ENCODE measurements at regions not wholly inside any gene's neighbourhood (a gene's known extent, or its start where the extent isn't known, plus 50 kb on each side); places are given as distances from the start of the nearest gene placed in this dataset.

GRCh38 chr4:81625422-81626417, 154.0 kb upstream of the RASGEF1B start:
- TF ChIP-seq CTCF (IDR thresholded peaks at IDR 0.05) = no peak
- H3K27me3 ChIP-seq = no peaks in the 10 kb centered on the region
- ATAC-seq = no peak
- no peak overlapping the region for H3K4me3 ChIP-seq
- DNase-seq = no peak
- H3K36me3 ChIP-seq = no peaks in the 10 kb centered on the region
- no peaks in the 10 kb centered on the region for H3K9me3 ChIP-seq
- intact Hi-C loops (cut with DNase I) = no loop called here
- H3K27ac ChIP-seq = no peak overlapping the region
- no peaks in the 10 kb centered on the region for H3K4me1 ChIP-seq

GRCh38 chr4:81623434-81623833, 151.7 kb upstream of the RASGEF1B start:
- Histone ChIP-seq H3K4me3 (no peak overlapping the region), H3K27ac (no peak overlapping the region), H3K27me3 (no peaks in the 10 kb centered on the region), H3K4me1 (no peaks in the 10 kb centered on the region), H3K9me3 (no peaks in the 10 kb centered on the region), H3K36me3 (no peaks in the 10 kb centered on the region)
- DNase-seq (no peak), ATAC-seq (no peak)
- intact Hi-C loops (cut with DNase I) = no loop called here
- TF ChIP-seq CTCF (IDR thresholded peaks at IDR 0.05) = no peak

GRCh38 chr4:81622474-81623184, 150.9 kb upstream of the RASGEF1B start:
- ATAC-seq = no peak
- no peak overlapping the region for H3K27ac ChIP-seq
- no peak for DNase-seq
- no peak for TF ChIP-seq CTCF (IDR thresholded peaks at IDR 0.05)
- no peaks in the 10 kb centered on the region for H3K4me1 ChIP-seq
- intact Hi-C loops (cut with DNase I) = no loop called here
- no peaks in the 10 kb centered on the region for H3K9me3 ChIP-seq
- H3K27me3 ChIP-seq = no peaks in the 10 kb centered on the region
- H3K4me3 ChIP-seq = no peak overlapping the region
- no peaks in the 10 kb centered on the region for H3K36me3 ChIP-seq

GRCh38 chr4:81622028-81622427, 150.3 kb upstream of the RASGEF1B start:
- Histone ChIP-seq H3K4me3 (no peak overlapping the region), H3K27me3 (no peaks in the 10 kb centered on the region), H3K4me1 (no peaks in the 10 kb centered on the region), H3K36me3 (no peaks in the 10 kb centered on the region), H3K9me3 (no peaks in the 10 kb centered on the region), H3K27ac (no peak overlapping the region)
- ATAC-seq = no peak
- no peak for DNase-seq
- TF ChIP-seq CTCF (IDR thresholded peaks at IDR 0.05) = no peak
- intact Hi-C loops (cut with DNase I) = no loop called here

GRCh38 chr4:81621490-81621889, 149.8 kb upstream of the RASGEF1B start:
- Histone ChIP-seq H3K4me3 (no peak overlapping the region), H3K27ac (no peak overlapping the region), H3K4me1 (no peaks in the 10 kb centered on the region), H3K36me3 (no peaks in the 10 kb centered on the region), H3K9me3 (no peaks in the 10 kb centered on the region), H3K27me3 (no peaks in the 10 kb centered on the region)
- intact Hi-C loops (cut with DNase I) = no loop called here
- TF ChIP-seq CTCF (IDR thresholded peaks at IDR 0.05) = no peak
- DNase-seq (no peak), ATAC-seq (no peak)
